ENCODE measurements at regions not wholly inside any gene's neighbourhood (a gene's known extent, or its start where the extent isn't known, plus 50 kb on each side); places are given as distances from the start of the nearest gene placed in this dataset.

- Histone ChIP-seq H3K9me3 (ENCODE audit: insufficient read depth, low read length) (no peaks in the 10 kb centered on the region), H3K9ac (ENCODE audit: insufficient read length, low read depth) (no peak overlapping the region), H3K27me3 (ENCODE audit: insufficient read depth, insufficient read length) (no peaks in the 10 kb centered on the region), H3K36me3 (ENCODE audit: insufficient read depth, insufficient read length, low read length) (no peaks in the 10 kb centered on the region), H3K4me1 (ENCODE audit: insufficient read depth, insufficient read length) (no peaks in the 10 kb centered on the region), H3K4me3 (ENCODE audit: insufficient read length, low read depth) (no peak overlapping the region)
- no peak for TF ChIP-seq YY1 (IDR thresholded peaks at IDR 0.05; ENCODE audit: insufficient read depth, insufficient read length)
- TF ChIP-seq SUZ12 (IDR thresholded peaks at IDR 0.05; ENCODE audit: extremely low read depth, insufficient read depth, insufficient read length) = no peak
- no peak for TF ChIP-seq ZNF274 (IDR thresholded peaks at IDR 0.05; ENCODE audit: low read depth, low read length)
- no peak for DNase-seq (ENCODE audit: low read depth, low spot score)
Measured at GRCh38 chr13:39196965-39197646, 158.8 kb downstream of the NHLRC3 start.

- Histone ChIP-seq H3K9me3 (ENCODE audit: insufficient read depth, low read length) (no peaks in the 10 kb centered on the region), H3K4me1 (ENCODE audit: insufficient read depth, insufficient read length) (no peaks in the 10 kb centered on the region), H3K36me3 (ENCODE audit: insufficient read depth, insufficient read length, low read length) (no peaks in the 10 kb centered on the region), H3K4me3 (ENCODE audit: insufficient read length, low read depth) (no peak overlapping the region), H3K9ac (ENCODE audit: insufficient read length, low read depth) (no peak overlapping the region), H3K27me3 (ENCODE audit: insufficient read depth, insufficient read length) (no peaks in the 10 kb centered on the region)
- TF ChIP-seq SUZ12 (IDR thresholded peaks at IDR 0.05; ENCODE audit: extremely low read depth, insufficient read depth, insufficient read length) (no peak), ZNF274 (IDR thresholded peaks at IDR 0.05; ENCODE audit: low read depth, low read length) (no peak), YY1 (IDR thresholded peaks at IDR 0.05; ENCODE audit: insufficient read depth, insufficient read length) (no peak)
- DNase-seq (ENCODE audit: low read depth, low spot score) = no peak
Measured at GRCh38 chr13:39197647-39198007, 159.4 kb downstream of the NHLRC3 start.

GRCh38 chr13:39200249-39200910 is 162.1 kb downstream of the NHLRC3 start:
- TF ChIP-seq SUZ12 (IDR thresholded peaks at IDR 0.05; ENCODE audit: extremely low read depth, insufficient read depth, insufficient read length) (no peak), YY1 (IDR thresholded peaks at IDR 0.05; ENCODE audit: insufficient read depth, insufficient read length) (no peak), ZNF274 (IDR thresholded peaks at IDR 0.05; ENCODE audit: low read depth, low read length) (no peak)
- no peak for DNase-seq (ENCODE audit: low read depth, low spot score)
- H3K36me3 ChIP-seq (ENCODE audit: insufficient read depth, insufficient read length, low read length) = no peaks in the 10 kb centered on the region

GRCh38 chr13:39201180-39201579 is 162.9 kb downstream of the NHLRC3 start:
- no peak overlapping the region for H3K4me3 ChIP-seq (ENCODE audit: insufficient read length, low read depth)
- TF ChIP-seq YY1 (IDR thresholded peaks at IDR 0.05; ENCODE audit: insufficient read depth, insufficient read length) = no peak
- no peak for TF ChIP-seq SUZ12 (IDR thresholded peaks at IDR 0.05; ENCODE audit: extremely low read depth, insufficient read depth, insufficient read length)
- no peak for TF ChIP-seq ZNF274 (IDR thresholded peaks at IDR 0.05; ENCODE audit: low read depth, low read length)
- H3K9ac ChIP-seq (ENCODE audit: insufficient read length, low read depth) = no peak overlapping the region
- no peaks in the 10 kb centered on the region for H3K4me1 ChIP-seq (ENCODE audit: insufficient read depth, insufficient read length)
- DNase-seq (ENCODE audit: low read depth, low spot score) = no peak
- H3K36me3 ChIP-seq (ENCODE audit: insufficient read depth, insufficient read length, low read length) = no peaks in the 10 kb centered on the region
- H3K9me3 ChIP-seq (ENCODE audit: insufficient read depth, low read length) = no peaks in the 10 kb centered on the region
- no peaks in the 10 kb centered on the region for H3K27me3 ChIP-seq (ENCODE audit: insufficient read depth, insufficient read length)

More at GRCh38 chr13:39200249-39200910, 162.1 kb downstream of the NHLRC3 start:
- no peaks in the 10 kb centered on the region for H3K9me3 ChIP-seq (ENCODE audit: insufficient read depth, low read length)
- H3K4me1 ChIP-seq (ENCODE audit: insufficient read depth, insufficient read length) = no peaks in the 10 kb centered on the region
- no peak overlapping the region for H3K4me3 ChIP-seq (ENCODE audit: insufficient read length, low read depth)
- H3K9ac ChIP-seq (ENCODE audit: insufficient read length, low read depth) = no peak overlapping the region
- no peaks in the 10 kb centered on the region for H3K27me3 ChIP-seq (ENCODE audit: insufficient read depth, insufficient read length)

- TF ChIP-seq SUZ12 (IDR thresholded peaks at IDR 0.05; ENCODE audit: extremely low read depth, insufficient read depth, insufficient read length) (no peak), ZNF274 (IDR thresholded peaks at IDR 0.05; ENCODE audit: low read depth, low read length) (no peak), YY1 (IDR thresholded peaks at IDR 0.05; ENCODE audit: insufficient read depth, insufficient read length) (no peak)
- no peaks in the 10 kb centered on the region for H3K9me3 ChIP-seq (ENCODE audit: insufficient read depth, low read length)
- no peak for DNase-seq (ENCODE audit: low read depth, low spot score)
- H3K36me3 ChIP-seq (ENCODE audit: insufficient read depth, insufficient read length, low read length) = no peaks in the 10 kb centered on the region
- no peak overlapping the region for H3K9ac ChIP-seq (ENCODE audit: insufficient read length, low read depth)
- no peaks in the 10 kb centered on the region for H3K4me1 ChIP-seq (ENCODE audit: insufficient read depth, insufficient read length)
- H3K4me3 ChIP-seq (ENCODE audit: insufficient read length, low read depth) = no peak overlapping the region
- no peaks in the 10 kb centered on the region for H3K27me3 ChIP-seq (ENCODE audit: insufficient read depth, insufficient read length)
Measured at GRCh38 chr13:39202746-39203145, 164.5 kb downstream of the NHLRC3 start.

- Histone ChIP-seq H3K9me3 (ENCODE audit: insufficient read depth, low read length) (no peaks in the 10 kb centered on the region), H3K4me1 (ENCODE audit: insufficient read depth, insufficient read length) (no peaks in the 10 kb centered on the region), H3K36me3 (ENCODE audit: insufficient read depth, insufficient read length, low read length) (no peaks in the 10 kb centered on the region), H3K27me3 (ENCODE audit: insufficient read depth, insufficient read length) (no peaks in the 10 kb centered on the region), H3K9ac (ENCODE audit: insufficient read length, low read depth) (no peak overlapping the region), H3K4me3 (ENCODE audit: insufficient read length, low read depth) (no peak overlapping the region)
- TF ChIP-seq ZNF274 (IDR thresholded peaks at IDR 0.05; ENCODE audit: low read depth, low read length) (no peak), YY1 (IDR thresholded peaks at IDR 0.05; ENCODE audit: insufficient read depth, insufficient read length) (no peak), SUZ12 (IDR thresholded peaks at IDR 0.05; ENCODE audit: extremely low read depth, insufficient read depth, insufficient read length) (no peak)
- DNase-seq (ENCODE audit: low read depth, low spot score) = no peak
Measured at GRCh38 chr13:39208636-39209035, 170.4 kb downstream of the NHLRC3 start.

- no peaks in the 10 kb centered on the region for H3K9me3 ChIP-seq (ENCODE audit: insufficient read depth, low read length)
- TF ChIP-seq SUZ12 (IDR thresholded peaks at IDR 0.05; ENCODE audit: extremely low read depth, insufficient read depth, insufficient read length) = no peak
- TF ChIP-seq ZNF274 (IDR thresholded peaks at IDR 0.05; ENCODE audit: low read depth, low read length) = no peak
- no peak for TF ChIP-seq YY1 (IDR thresholded peaks at IDR 0.05; ENCODE audit: insufficient read depth, insufficient read length)
- no peaks in the 10 kb centered on the region for H3K36me3 ChIP-seq (ENCODE audit: insufficient read depth, insufficient read length, low read length)
- H3K4me1 ChIP-seq (ENCODE audit: insufficient read depth, insufficient read length) = no peaks in the 10 kb centered on the region
- H3K9ac ChIP-seq (ENCODE audit: insufficient read length, low read depth) = no peak overlapping the region
- H3K27me3 ChIP-seq (ENCODE audit: insufficient read depth, insufficient read length) = no peaks in the 10 kb centered on the region
- no peak for DNase-seq (ENCODE audit: low read depth, low spot score)
- H3K4me3 ChIP-seq (ENCODE audit: insufficient read length, low read depth) = no peak overlapping the region
Measured at GRCh38 chr13:39209731-39210531, 171.7 kb downstream of the NHLRC3 start.
